ENCODE measurements at regions not wholly inside any gene's neighbourhood (a gene's known extent, or its start where the extent isn't known, plus 50 kb on each side); places are given as distances from the start of the nearest gene placed in this dataset.

GRCh38 chr10:108097258-108097657 lies 932.8 kb upstream of the SORCS1 start:
- H3K9me3 Mint-ChIP-seq: no peaks in the 10 kb centered on the region
- peaks cover 3% of the 10 kb centered on the region for H3K36me3 Mint-ChIP-seq
- TF ChIP-seq, protein P1, sequence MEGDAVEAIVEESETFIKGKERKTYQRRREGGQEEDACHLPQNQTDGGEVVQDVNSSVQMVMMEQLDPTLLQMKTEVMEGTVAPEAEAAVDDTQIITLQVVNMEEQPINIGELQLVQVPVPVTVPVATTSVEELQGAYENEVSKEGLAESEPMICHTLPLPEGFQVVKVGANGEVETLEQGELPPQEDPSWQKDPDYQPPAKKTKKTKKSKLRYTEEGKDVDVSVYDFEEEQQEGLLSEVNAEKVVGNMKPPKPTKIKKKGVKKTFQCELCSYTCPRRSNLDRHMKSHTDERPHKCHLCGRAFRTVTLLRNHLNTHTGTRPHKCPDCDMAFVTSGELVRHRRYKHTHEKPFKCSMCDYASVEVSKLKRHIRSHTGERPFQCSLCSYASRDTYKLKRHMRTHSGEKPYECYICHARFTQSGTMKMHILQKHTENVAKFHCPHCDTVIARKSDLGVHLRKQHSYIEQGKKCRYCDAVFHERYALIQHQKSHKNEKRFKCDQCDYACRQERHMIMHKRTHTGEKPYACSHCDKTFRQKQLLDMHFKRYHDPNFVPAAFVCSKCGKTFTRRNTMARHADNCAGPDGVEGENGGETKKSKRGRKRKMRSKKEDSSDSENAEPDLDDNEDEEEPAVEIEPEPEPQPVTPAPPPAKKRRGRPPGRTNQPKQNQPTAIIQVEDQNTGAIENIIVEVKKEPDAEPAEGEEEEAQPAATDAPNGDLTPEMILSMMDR (conservative IDR thresholded peaks at IDR 0.05): no peak

GRCh38 chr10:108095932-108096925 lies 931.7 kb upstream of the SORCS1 start:
- peaks cover 3% of the 10 kb centered on the region for H3K27me3 Mint-ChIP-seq
- peaks cover 3% of the 10 kb centered on the region for H3K36me3 Mint-ChIP-seq
- H3K9me3 Mint-ChIP-seq: no peaks in the 10 kb centered on the region
- DNase-seq (ENCODE audit: extremely low spot score, unreplicated experiment): no peak
- H3K4me1 Mint-ChIP-seq (ENCODE audit: unreplicated experiment): no peaks in the 10 kb centered on the region
- no peak overlapping the region for H3K4me3 Mint-ChIP-seq
- H3K27ac Mint-ChIP-seq: no peak overlapping the region
- TF ChIP-seq, protein P1 (conservative IDR thresholded peaks at IDR 0.05): no peak

More at GRCh38 chr10:108097258-108097657, 932.8 kb upstream of the SORCS1 start:
- peaks cover 3% of the 10 kb centered on the region for H3K27me3 Mint-ChIP-seq
- no peak overlapping the region for H3K27ac Mint-ChIP-seq
- H3K4me1 Mint-ChIP-seq (ENCODE audit: unreplicated experiment): no peaks in the 10 kb centered on the region
- no peak overlapping the region for H3K4me3 Mint-ChIP-seq
- no peak for DNase-seq (ENCODE audit: extremely low spot score, unreplicated experiment)

DNA sequence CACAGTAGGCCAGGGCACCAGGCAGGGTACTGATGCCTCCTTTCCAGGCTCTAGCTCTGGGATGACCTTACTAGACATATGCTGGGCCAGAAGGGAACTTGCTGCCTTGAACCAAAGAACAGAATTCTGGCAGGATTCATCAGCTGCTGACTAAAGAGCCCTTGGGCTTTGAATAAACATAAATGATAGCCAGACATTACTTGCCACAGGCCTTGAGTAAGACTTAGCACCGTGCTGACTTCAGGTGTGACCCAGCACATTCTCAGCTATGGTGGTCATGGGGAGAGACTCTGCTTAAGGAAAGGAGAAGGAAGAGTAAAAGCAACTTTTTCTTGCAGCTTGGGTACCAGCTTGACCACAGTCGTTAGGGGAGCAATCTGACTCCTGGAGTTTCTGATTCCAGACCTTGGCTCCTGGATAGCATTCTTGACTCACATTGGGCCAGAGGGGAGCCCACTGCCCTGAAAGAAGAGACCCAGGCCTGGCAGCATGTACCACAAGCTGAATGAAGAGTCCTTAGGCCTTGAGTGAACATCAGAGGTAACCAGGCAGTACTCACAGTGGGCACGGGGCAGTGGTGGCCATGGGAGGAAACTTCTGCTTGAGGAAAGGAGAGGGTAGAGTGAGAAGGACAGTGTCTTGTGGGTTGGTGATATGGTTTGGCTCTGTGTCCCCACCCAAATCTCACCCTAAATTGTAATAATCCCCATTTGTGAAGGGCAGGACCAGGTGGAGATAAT lies 926.1 kb upstream of the SORCS1 start:
- peaks cover 7% of the 10 kb centered on the region for H3K9me3 Mint-ChIP-seq
- no peak overlapping the region for H3K27ac Mint-ChIP-seq
- H3K27me3 Mint-ChIP-seq: no peaks in the 10 kb centered on the region
- H3K36me3 Mint-ChIP-seq: no peaks in the 10 kb centered on the region
- H3K4me1 Mint-ChIP-seq (ENCODE audit: unreplicated experiment): no peaks in the 10 kb centered on the region
- H3K4me3 Mint-ChIP-seq: no peak overlapping the region
- TF ChIP-seq, protein P1 (conservative IDR thresholded peaks at IDR 0.05): no peak
- DNase-seq (ENCODE audit: extremely low spot score, unreplicated experiment): no peak

GRCh38 chr10:108086502-108086901 lies 922.0 kb upstream of the SORCS1 start:
- no peak overlapping the region for H3K27ac Mint-ChIP-seq
- H3K4me1 Mint-ChIP-seq (ENCODE audit: unreplicated experiment): no peaks in the 10 kb centered on the region
- no peak for DNase-seq (ENCODE audit: extremely low spot score, unreplicated experiment)

GRCh38 chr10:108082596-108082995 lies 918.1 kb upstream of the SORCS1 start:
- Mint-ChIP-seq H3K36me3 (no peaks in the 10 kb centered on the region), H3K4me3 (no peak overlapping the region)

More at GRCh38 chr10:108086502-108086901, 922.0 kb upstream of the SORCS1 start:
- TF ChIP-seq, protein P1 (conservative IDR thresholded peaks at IDR 0.05): no peak
- H3K9me3 Mint-ChIP-seq: peaks cover 7% of the 10 kb centered on the region
- H3K27me3 Mint-ChIP-seq: no peaks in the 10 kb centered on the region
- H3K36me3 Mint-ChIP-seq: no peaks in the 10 kb centered on the region
- H3K4me3 Mint-ChIP-seq: no peak overlapping the region

More at GRCh38 chr10:108082596-108082995, 918.1 kb upstream of the SORCS1 start:
- no peak for DNase-seq (ENCODE audit: extremely low spot score, unreplicated experiment)
- H3K9me3 Mint-ChIP-seq: no peaks in the 10 kb centered on the region
- H3K27me3 Mint-ChIP-seq: no peaks in the 10 kb centered on the region
- no peaks in the 10 kb centered on the region for H3K4me1 Mint-ChIP-seq (ENCODE audit: unreplicated experiment)
- TF ChIP-seq, protein P1 (conservative IDR thresholded peaks at IDR 0.05): no peak
- H3K27ac Mint-ChIP-seq: no peak overlapping the region

All from type B pancreatic cell (in vitro differentiated cells).